Neural progenitor cell (in vitro differentiated cells): ENCODE measurements at regions not wholly inside any gene's neighbourhood (a gene's known extent, or its start where the extent isn't known, plus 50 kb on each side); places are given as distances from the start of the nearest gene placed in this dataset.
"Not testable (repeated sequence)": the region's sequence is repeated elsewhere in the genome, so short reads cannot be mapped to it uniquely, and the experiment has no call there.

Experiments used
- DNase-seq: peaks from one replicate; pipeline ENCODE4 v3.0.0-alpha.2; 2016; ENCODE audit warnings: low spot score
- H2AFZ ChIP-seq: fragments of 200-600 bp; sonication (generic); replicated peaks from 2 replicates; pipeline ENCODE4 v1.6.1; 2016; ENCODE audit warnings: antibody characterized with exemption
- H3F3A ChIP-seq: fragments of 200-600 bp; sonication (generic); 2 replicates; pipeline ENCODE4 v1.6.1; 2016; ENCODE audit warnings: antibody characterized with exemption, low read depth
- H3K27ac ChIP-seq: fragments of 200-600 bp; sonication (generic); 2 replicates; pipeline ENCODE4 v1.5.1; 2016; ENCODE audit warnings: mild to moderate bottlenecking
- H3K27me3 ChIP-seq: fragments of 200-600 bp; sonication (generic); 2 replicates; pipeline ENCODE4 v1.6.1; 2016; ENCODE audit warnings: mild to moderate bottlenecking, moderate library complexity
- H3K36me3 ChIP-seq: fragments of 200-600 bp; sonication (generic); 2 replicates; pipeline ENCODE4 v1.5.1; 2016
- H3K4me1 ChIP-seq: fragments of 200-600 bp; sonication (generic); 2 replicates; pipeline ENCODE4 v1.6.1; 2016; ENCODE audit warnings: mixed run types
- H3K4me2 ChIP-seq: fragments of 200-600 bp; sonication (generic); 2 replicates; pipeline ENCODE4 v1.6.1; 2016
- H3K4me3 ChIP-seq: fragments of 200-600 bp; sonication (generic); 2 replicates; pipeline ENCODE4 v1.5.1; 2016
- H3K79me2 ChIP-seq: fragments of 200-600 bp; sonication (generic); 2 replicates; pipeline ENCODE4 v1.6.1; 2016; ENCODE audit warnings: low read depth
- H3K9ac ChIP-seq: fragments of 200-600 bp; sonication (generic); 2 replicates; pipeline ENCODE4 v1.6.1; 2016
- H3K9me3 ChIP-seq: fragments of 200-600 bp; sonication (generic); 2 replicates; pipeline ENCODE4 v1.5.1; 2016; ENCODE audit warnings: low read depth
- H4K20me1 ChIP-seq: fragments of 200-600 bp; sonication (generic); 2 replicates; pipeline ENCODE4 v1.6.1; 2016; ENCODE audit warnings: low read depth
- H3K27ac Mint-ChIP-seq: 3 replicates; pipeline ENCODE4 v1.8.0; 2021; ENCODE audit warnings: mixed read lengths
- H3K27me3 Mint-ChIP-seq: 2 replicates; pipeline ENCODE4 v1.8.0; 2022; ENCODE audit warnings: low read depth, mild to moderate bottlenecking, inconsistent platforms, moderate library complexity, mixed read lengths; ENCODE audit not compliant: insufficient read depth
- H3K36me3 Mint-ChIP-seq: 3 replicates; pipeline ENCODE4 v1.8.0; 2021; ENCODE audit warnings: mixed read lengths
- H3K4me1 Mint-ChIP-seq: 3 replicates; pipeline ENCODE4 v1.8.0; 2021; ENCODE audit warnings: mixed read lengths
- H3K4me3 Mint-ChIP-seq: 3 replicates; pipeline ENCODE4 v1.8.0; 2021; ENCODE audit warnings: mild to moderate bottlenecking, moderate library complexity, mixed read lengths
- H3K9me3 Mint-ChIP-seq: 3 replicates; pipeline ENCODE4 v1.8.0; 2020; ENCODE audit warnings: mixed read lengths
- EZH2 ChIP-seq: fragments of 200-600 bp; sonication (generic); IDR thresholded peaks from 2 replicates; pipeline ENCODE4 v1.6.1; 2017; ENCODE audit warnings: antibody characterized with exemption, mild to moderate bottlenecking, moderate library complexity
- EZH2phosphoT487 ChIP-seq: fragments of 200-600 bp; sonication (generic); IDR thresholded peaks from 2 replicates; pipeline ENCODE4 v1.6.1; 2017; ENCODE audit warnings: antibody characterized with exemption
- TF ChIP-seq, protein P1 (sequence below): fragments of 200-600 bp; sonication (generic); IDR thresholded peaks from 2 replicates; pipeline ENCODE4 v1.5.1; 2017; ENCODE audit warnings: antibody characterized with exemption, mild to moderate bottlenecking

GRCh38 chr3:147090461-147090860 lies 315.9 kb downstream of the ZIC4 start:
- peaks cover 4% of the 10 kb centered on the region for H3K27me3 Mint-ChIP-seq
- peaks cover 3% of the 10 kb centered on the region for H3K9me3 Mint-ChIP-seq
- no peak overlapping the region for H3K27ac Mint-ChIP-seq
- Histone ChIP-seq H3K9ac (no peak overlapping the region), H4K20me1 (no peaks in the 10 kb centered on the region), H2AFZ (no peak overlapping the region), H3K27me3 (no peaks in the 10 kb centered on the region), H3K9me3 (no peaks in the 10 kb centered on the region), H3K4me1 (no peaks in the 10 kb centered on the region), H3K36me3 (no peaks in the 10 kb centered on the region), H3K4me3 (no peak overlapping the region), H3K79me2 (no peaks in the 10 kb centered on the region), H3K4me2 (no peak overlapping the region), H3K27ac (no peak overlapping the region), H3F3A (no peaks in the 10 kb centered on the region)
- no peak for DNase-seq
- TF ChIP-seq, protein P1, sequence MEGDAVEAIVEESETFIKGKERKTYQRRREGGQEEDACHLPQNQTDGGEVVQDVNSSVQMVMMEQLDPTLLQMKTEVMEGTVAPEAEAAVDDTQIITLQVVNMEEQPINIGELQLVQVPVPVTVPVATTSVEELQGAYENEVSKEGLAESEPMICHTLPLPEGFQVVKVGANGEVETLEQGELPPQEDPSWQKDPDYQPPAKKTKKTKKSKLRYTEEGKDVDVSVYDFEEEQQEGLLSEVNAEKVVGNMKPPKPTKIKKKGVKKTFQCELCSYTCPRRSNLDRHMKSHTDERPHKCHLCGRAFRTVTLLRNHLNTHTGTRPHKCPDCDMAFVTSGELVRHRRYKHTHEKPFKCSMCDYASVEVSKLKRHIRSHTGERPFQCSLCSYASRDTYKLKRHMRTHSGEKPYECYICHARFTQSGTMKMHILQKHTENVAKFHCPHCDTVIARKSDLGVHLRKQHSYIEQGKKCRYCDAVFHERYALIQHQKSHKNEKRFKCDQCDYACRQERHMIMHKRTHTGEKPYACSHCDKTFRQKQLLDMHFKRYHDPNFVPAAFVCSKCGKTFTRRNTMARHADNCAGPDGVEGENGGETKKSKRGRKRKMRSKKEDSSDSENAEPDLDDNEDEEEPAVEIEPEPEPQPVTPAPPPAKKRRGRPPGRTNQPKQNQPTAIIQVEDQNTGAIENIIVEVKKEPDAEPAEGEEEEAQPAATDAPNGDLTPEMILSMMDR = no peak
- no peak for TF ChIP-seq EZH2
- no peak overlapping the region for H3K4me3 Mint-ChIP-seq
- H3K4me1 Mint-ChIP-seq = peaks cover 14% of the 10 kb centered on the region
- H3K36me3 Mint-ChIP-seq = no peaks in the 10 kb centered on the region

DNA sequence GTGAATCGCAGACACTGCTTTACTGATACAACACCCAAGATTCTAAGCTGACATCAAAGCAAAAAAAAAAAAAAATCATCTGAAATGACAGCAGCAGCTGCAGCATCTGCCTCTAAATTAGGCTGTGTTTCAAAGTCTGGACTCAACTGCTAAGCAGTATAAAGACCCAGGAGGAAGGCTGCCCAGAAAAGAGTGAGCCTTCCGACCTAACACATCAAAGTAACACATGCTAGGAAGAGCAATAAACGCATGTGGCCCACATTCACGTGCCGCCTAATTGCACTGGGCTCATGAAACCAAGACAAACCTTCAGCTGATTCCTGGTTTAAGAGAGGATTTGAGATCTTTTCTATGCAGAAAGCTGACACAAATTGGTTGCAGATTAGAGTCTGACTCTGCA lies 317.1 kb downstream of the ZIC4 start:
- Histone ChIP-seq H2AFZ (peak overlapping the region; percentile 9), H3K9ac (no peak overlapping the region), H3K9me3 (no peaks in the 10 kb centered on the region), H3K79me2 (no peaks in the 10 kb centered on the region), H3K4me1 (no peaks in the 10 kb centered on the region), H4K20me1 (no peaks in the 10 kb centered on the region), H3K4me2 (no peak overlapping the region), H3K27ac (no peak overlapping the region), H3K4me3 (no peak overlapping the region), H3F3A (no peaks in the 10 kb centered on the region), H3K27me3 (no peaks in the 10 kb centered on the region), H3K36me3 (no peaks in the 10 kb centered on the region)
- Mint-ChIP-seq H3K4me3 (no peak overlapping the region), H3K36me3 (no peaks in the 10 kb centered on the region), H3K4me1 (peaks cover 14% of the 10 kb centered on the region), H3K27ac (no peak overlapping the region), H3K27me3 (peaks cover under 1% of the 10 kb centered on the region), H3K9me3 (no peaks in the 10 kb centered on the region)
- TF ChIP-seq, protein P1 = no peak
- no peak for TF ChIP-seq EZH2phosphoT487
- TF ChIP-seq EZH2 = no peak
- DNase-seq = peak; percentile 2

DNA sequence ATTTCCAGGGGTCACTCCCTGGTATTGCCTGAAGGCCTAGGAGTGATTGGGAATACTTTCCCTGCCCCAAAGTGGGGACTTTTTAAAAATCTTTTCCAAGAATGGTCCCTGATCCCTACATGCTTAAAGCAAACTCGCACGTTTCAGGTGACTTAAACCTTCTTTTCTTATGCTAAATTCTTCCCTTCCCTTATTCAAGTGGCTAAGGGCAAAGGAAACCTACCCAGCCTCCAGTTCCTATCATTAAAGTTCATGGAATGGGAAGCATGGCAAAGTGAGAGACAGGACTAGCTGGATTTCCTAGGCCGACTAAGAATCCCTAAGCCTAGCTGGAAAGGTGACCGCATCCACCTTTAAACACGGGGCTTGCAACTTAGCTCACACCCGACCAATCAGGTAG lies 346.8 kb downstream of the ZIC4 start:
- not testable (repeated sequence) for H3K4me1 Mint-ChIP-seq, H3F3A ChIP-seq, H3K36me3 Mint-ChIP-seq, H3K4me3 ChIP-seq, H4K20me1 ChIP-seq, H3K27me3 ChIP-seq, H3K27ac ChIP-seq, H3K27me3 Mint-ChIP-seq, H3K4me3 Mint-ChIP-seq, H3K27ac Mint-ChIP-seq, H3K9me3 ChIP-seq, H3K9ac ChIP-seq, H3K4me2 ChIP-seq, H3K79me2 ChIP-seq, H3K36me3 ChIP-seq, H3K4me1 ChIP-seq, DNase-seq
- H2AFZ ChIP-seq = peak overlapping the region; percentile 72
- H3K9me3 Mint-ChIP-seq = peaks cover 10% of the 10 kb centered on the region

DNA sequence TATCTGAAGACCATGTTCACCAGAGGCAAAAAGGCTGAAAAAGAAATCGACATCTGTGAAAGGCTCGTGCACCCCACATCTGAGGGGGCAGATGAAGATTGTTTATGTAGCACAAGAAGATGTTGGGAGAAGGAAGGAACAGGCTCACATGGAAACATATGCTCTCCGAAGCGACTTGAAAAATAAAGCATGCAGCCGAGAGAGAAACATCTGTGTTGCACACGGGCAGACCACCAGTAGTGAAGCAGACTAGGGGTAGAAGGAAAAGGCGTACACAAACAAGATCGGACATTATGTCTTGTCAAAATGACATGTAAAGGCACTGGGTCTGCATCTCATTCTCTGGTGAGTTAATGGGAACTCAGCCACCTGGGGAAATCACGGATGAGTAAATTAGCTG lies 356.5 kb downstream of the ZIC4 start:
- H3K27me3 ChIP-seq = no peaks in the 10 kb centered on the region
- H3K4me2 ChIP-seq = no peak overlapping the region
- Mint-ChIP-seq H3K27me3 (no peaks in the 10 kb centered on the region), H3K36me3 (peaks cover 11% of the 10 kb centered on the region), H3K27ac (peak overlapping the region; percentile 19), H3K9me3 (peaks cover 8% of the 10 kb centered on the region), H3K4me3 (no peak overlapping the region), H3K4me1 (peaks cover 6% of the 10 kb centered on the region)
- H3K9me3 ChIP-seq = no peaks in the 10 kb centered on the region
- H3K9ac ChIP-seq = no peak overlapping the region
- H3K4me3 ChIP-seq = no peak overlapping the region
- H4K20me1 ChIP-seq = no peaks in the 10 kb centered on the region
- H2AFZ ChIP-seq = peak overlapping the region; percentile 38
- no peaks in the 10 kb centered on the region for H3F3A ChIP-seq
- peaks cover 7% of the 10 kb centered on the region for H3K4me1 ChIP-seq
- no peak for DNase-seq
- H3K79me2 ChIP-seq = no peaks in the 10 kb centered on the region
- H3K36me3 ChIP-seq = no peaks in the 10 kb centered on the region
- TF ChIP-seq, protein P1 = no peak
- no peak overlapping the region for H3K27ac ChIP-seq
